Stimulated activated CD8-positive, alpha-beta memory T cell treated with anti-CD3 and anti-CD28 coated beads, Interleukin-4, amount 100 ng/mL, for 24 hours (primary cell): ENCODE measurements at regions not wholly inside any gene's neighbourhood (a gene's known extent, or its start where the extent isn't known, plus 50 kb on each side); places are given as distances from the start of the nearest gene placed in this dataset.
"Not testable (repeated sequence)": the region's sequence is repeated elsewhere in the genome, so short reads cannot be mapped to it uniquely, and the experiment has no call there.

Source experiments
- DNase-seq: peaks from one replicate; pipeline ENCODE4 v3.0.0-alpha.2; 2020; ENCODE audit warnings: low read depth

- DNase-seq, result not testable (repeated sequence)
Measured at GRCh38 chr2:242109819-242110218, 240.3 kb downstream of the RTP5 start.

DNA sequence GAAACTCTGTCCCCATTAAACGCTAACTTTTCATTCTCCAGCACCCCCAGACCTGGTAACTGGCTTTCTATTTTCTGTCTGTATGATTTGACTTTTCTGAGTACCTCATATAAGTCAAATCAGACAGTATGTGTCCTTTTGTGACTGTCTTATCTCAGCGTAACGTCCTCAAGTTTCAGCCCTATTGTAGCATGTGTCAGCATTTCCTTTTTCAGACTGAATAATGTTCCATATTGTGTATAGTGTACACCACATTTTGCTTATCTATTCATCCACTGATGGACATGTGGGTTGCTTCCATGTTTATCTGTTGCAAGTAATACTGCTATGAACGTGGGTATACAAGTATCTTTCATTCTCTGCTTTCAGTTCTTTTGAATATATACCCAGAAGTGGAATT lies 242.4 kb downstream of the RTP5 start:
- DNase-seq, result not testable (repeated sequence)

DNA sequence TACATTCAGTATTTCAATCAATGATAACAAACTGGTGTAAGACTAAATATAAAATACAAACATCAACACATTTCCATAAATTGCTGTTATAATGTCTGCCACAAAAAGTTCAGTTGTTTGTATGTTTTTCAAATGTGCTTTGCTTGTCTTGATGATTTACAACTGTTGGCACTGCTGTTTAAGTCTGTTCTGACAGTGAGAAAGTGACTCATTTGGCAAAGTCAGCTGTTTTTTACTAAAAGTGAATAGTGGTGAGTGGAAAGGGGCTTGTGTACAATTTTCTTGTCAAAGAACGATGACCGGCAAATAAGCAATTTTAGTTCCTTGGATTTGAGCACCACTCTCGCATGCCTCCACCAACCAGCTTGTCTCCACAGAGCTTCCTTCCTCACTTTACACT lies 244.0 kb downstream of the RTP5 start:
- not testable (repeated sequence) for DNase-seq

- not testable (repeated sequence) for DNase-seq
Measured at GRCh38 chr2:242116676-242117075, 247.1 kb downstream of the RTP5 start.

GRCh38 chr2:242117305-242117704 lies 247.8 kb downstream of the RTP5 start:
- DNase-seq, result not testable (repeated sequence)

GRCh38 chr2:242119682-242120081 lies 250.2 kb downstream of the RTP5 start:
- not testable (repeated sequence) for DNase-seq

GRCh38 chr2:242130682-242131081 lies 261.2 kb downstream of the RTP5 start:
- not testable (repeated sequence) for DNase-seq

GRCh38 chr2:242159921-242160320 lies 290.4 kb downstream of the RTP5 start:
- DNase-seq, result not testable (repeated sequence)

DNA sequence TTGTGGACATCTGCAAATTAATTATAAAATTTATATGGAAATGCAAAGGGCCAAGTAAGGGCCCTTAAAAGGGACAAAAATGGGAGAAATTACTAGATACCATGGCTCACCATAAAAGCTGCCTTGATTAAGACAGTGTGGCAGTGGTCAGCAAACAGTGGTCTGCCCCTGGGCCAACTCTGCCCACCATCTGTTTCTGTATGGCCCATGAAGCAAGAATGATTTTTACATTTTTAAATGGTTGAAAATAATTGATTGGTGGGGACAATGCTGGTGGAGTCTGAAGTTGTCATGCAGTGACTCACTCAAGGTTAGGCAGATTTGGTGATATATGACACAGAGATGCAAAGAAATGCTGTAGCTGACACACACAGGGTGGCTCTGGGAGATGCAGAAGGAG lies 295.6 kb downstream of the RTP5 start:
- not testable (repeated sequence) for DNase-seq

GRCh38 chr2:242171290-242171689 lies 301.8 kb downstream of the RTP5 start:
- not testable (repeated sequence) for DNase-seq
